GM12878 (cell line): ENCODE measurements at regions not wholly inside any gene's neighbourhood (a gene's known extent, or its start where the extent isn't known, plus 50 kb on each side); places are given as distances from the start of the nearest gene placed in this dataset.

Source experiments
- CBX3 ChIP-seq: fragments of 200-600 bp; sonication (generic); IDR thresholded peaks from 2 replicates; pipeline ENCODE4 v1.6.1; 2016; ENCODE audit warnings: low read depth, borderline replicate concordance
- CEBPB ChIP-seq, 2 experiments: fragments of 150-350 bp in 1 of 2; IDR thresholded peaks; 2 replicates each; pipeline ENCODE4 v1.6.1; 2012 to 2014; ENCODE audit warnings: low read depth in 2 of 2, low read length in 2 of 2, borderline replicate concordance in 1 of 2, inconsistent platforms in 1 of 2
- CTCF ChIP-seq, 3 experiments: IDR thresholded peaks in 2 of 3; conservative IDR thresholded peaks in 1 of 3; 2 replicates each; pipeline ENCODE4 v1.5.1; 2011; ENCODE audit warnings: low read depth in 3 of 3, low read length in 3 of 3, mild to moderate bottlenecking in 3 of 3, control low read depth in 2 of 3, moderate library complexity in 2 of 3, inconsistent platforms in 1 of 3, mixed read lengths in 1 of 3; ENCODE audit not compliant: control insufficient read depth in 2 of 3, insufficient read depth in 1 of 3; ENCODE audit errors: extremely low read depth in 1 of 3
- E2F4 ChIP-seq: IDR thresholded peaks from 2 replicates; pipeline ENCODE4 v1.6.1; 2012; ENCODE audit warnings: low read depth, low read length, improper control_type of control experiment
- MAX ChIP-seq: IDR thresholded peaks from 2 replicates; pipeline ENCODE4 v1.6.1; 2012; ENCODE audit warnings: low read depth, low read length, improper control_type of control experiment
- RAD21 ChIP-seq: IDR thresholded peaks from 2 replicates; pipeline ENCODE4 v1.6.1; 2011; ENCODE audit warnings: mild to moderate bottlenecking, low read depth, low read length, moderate library complexity; ENCODE audit not compliant: insufficient read depth
- RELB ChIP-seq: fragments of 450-650 bp; IDR thresholded peaks from 2 replicates; pipeline ENCODE4 v1.6.1; 2017; ENCODE audit warnings: low read depth, mild to moderate bottlenecking, moderate library complexity
- USF2 ChIP-seq: IDR thresholded peaks from 2 replicates; pipeline ENCODE4 v1.6.1; 2011; ENCODE audit warnings: low read depth, low read length, improper control_type of control experiment, borderline replicate concordance

- TF ChIP-seq CEBPB (IDR thresholded peaks at IDR 0.05; ENCODE audit: borderline replicate concordance in 1 of 2, low read depth in 2 of 2, low read length in 2 of 2): no peak
- TF ChIP-seq MAX: no peak
- no peak for TF ChIP-seq RELB
- no peak for TF ChIP-seq E2F4
- TF ChIP-seq RAD21: no peak
- TF ChIP-seq CTCF (IDR thresholded peaks at IDR 0.05 in 2 of 3, conservative IDR thresholded peaks at IDR 0.05 in 1 of 3; ENCODE audit: control insufficient read depth in 2 of 3, extremely low read depth in 1 of 3, insufficient read depth in 1 of 3, low read depth in 3 of 3, low read length in 3 of 3): no peak
- no peak for TF ChIP-seq USF2
- TF ChIP-seq CBX3: no peak
Measured at GRCh38 chr6:23561732-23562131, 564.3 kb upstream of the NRSN1 start.
